SK-N-SH (cell line): ENCODE measurements at regions not wholly inside any gene's neighbourhood (a gene's known extent, or its start where the extent isn't known, plus 50 kb on each side); places are given as distances from the start of the nearest gene placed in this dataset.

Experiments
- CTCF ChIA-PET: fragments of 300-600, 350-600 bp; formaldehyde crosslinking; extraction: SDS; loops from one replicate; lab custom pipeline; 2021; lab: Yijun Ruan, JAX
- POLR2A ChIA-PET: fragments of 350-600 bp; sonication (Branson Sonifier 250); formaldehyde crosslinking; extraction: SDS; loops from one replicate; lab custom pipeline; 2020; ENCODE audit warnings: antibody characterized with exemption, inconsistent platforms; lab: Yijun Ruan, JAX
- DNase-seq: peaks from one replicate; pipeline ENCODE4 v3.0.0; 2012
- H2AFZ ChIP-seq: fragments of 200-600 bp; sonication (generic); 2 replicates; pipeline ENCODE4 v1.8.1; 2016; ENCODE audit warnings: antibody characterized with exemption, mild to moderate bottlenecking, low read depth
- H3F3A ChIP-seq: fragments of 200-600 bp; sonication (generic); replicated peaks from 2 replicates; pipeline ENCODE3; 2016; ENCODE audit warnings: antibody characterized with exemption, mild to moderate bottlenecking; ENCODE audit not compliant: insufficient read depth
- H3K27ac ChIP-seq, 2 experiments: fragments of 200-500 bp in 1 of 2; fragments of 200-600 bp in 1 of 2; sonication (Bioruptor generic) in 1 of 2; sonication (generic), shearing (Covaris generic) in 1 of 2; 2 replicates each; pipeline versions ENCODE4 v1.5.1 to v1.6.1; 2014 to 2016; ENCODE audit warnings: low read depth in 2 of 2, inconsistent platforms in 1 of 2, low read length in 1 of 2, mild to moderate bottlenecking in 1 of 2, mixed read lengths in 1 of 2
- H3K27me3 ChIP-seq: fragments of 200-600 bp; sonication (generic), shearing (Covaris generic); 2 replicates; pipeline ENCODE4 v1.6.1; 2016; ENCODE audit warnings: mixed run types; ENCODE audit not compliant: insufficient read depth
- H3K36me3 ChIP-seq, 2 experiments: fragments of 200-500 bp in 1 of 2; fragments of 200-600 bp in 1 of 2; sonication (Bioruptor generic) in 1 of 2; sonication (generic) in 1 of 2; replicated peaks in 1 of 2; 2 replicates each; pipeline versions ENCODE3 to v1.5.1; 2014 to 2016; ENCODE audit warnings: low read length in 1 of 2, mild to moderate bottlenecking in 1 of 2; ENCODE audit not compliant: insufficient read depth in 2 of 2, control insufficient read depth in 1 of 2
- H3K4me1 ChIP-seq, 2 experiments: fragments of 200-500 bp in 1 of 2; fragments of 200-600 bp in 1 of 2; sonication (Bioruptor generic) in 1 of 2; sonication (generic), shearing (Covaris generic) in 1 of 2; 2 replicates each; pipeline versions ENCODE4 v1.5.1 to v1.6.1; 2014 to 2016; ENCODE audit warnings: low read depth in 1 of 2, low read length in 1 of 2, mixed run types in 1 of 2; ENCODE audit not compliant: insufficient read depth in 2 of 2, control insufficient read depth in 1 of 2
- H3K4me2 ChIP-seq: fragments of 200-600 bp; sonication (generic), shearing (Covaris generic); 2 replicates; pipeline ENCODE4 v1.6.1; 2017; ENCODE audit warnings: mixed run types
- H3K4me3 ChIP-seq, 2 experiments: fragments of 200-500 bp in 1 of 2; fragments of 200-600 bp in 1 of 2; sonication (Bioruptor generic) in 1 of 2; sonication (generic), shearing (Covaris generic) in 1 of 2; 2 replicates each; pipeline versions ENCODE4 v1.5.1 to v1.8.1; 2014 to 2016; ENCODE audit warnings: low read depth in 2 of 2, inconsistent platforms in 1 of 2, low read length in 1 of 2, mild to moderate bottlenecking in 1 of 2, mixed read lengths in 1 of 2, moderate library complexity in 1 of 2
- H3K79me2 ChIP-seq: fragments of 200-600 bp; sonication (generic); 2 replicates; pipeline ENCODE4 v1.8.1; 2017; ENCODE audit warnings: mild to moderate bottlenecking; ENCODE audit not compliant: insufficient read depth
- H3K9ac ChIP-seq: fragments of 200-600 bp; sonication (generic); 2 replicates; pipeline ENCODE4 v1.6.1; 2017; ENCODE audit warnings: mixed run types
- H3K9me2 ChIP-seq: fragments of 200-600 bp; sonication (generic); 2 replicates; pipeline ENCODE4 v1.6.1; 2017; ENCODE audit warnings: mixed run types
- H3K9me3 ChIP-seq: fragments of 200-600 bp; sonication (generic); 2 replicates; pipeline ENCODE4 v1.6.1; 2017; ENCODE audit warnings: mixed run types, mild to moderate bottlenecking, moderate library complexity
- H4K20me1 ChIP-seq: fragments of 200-600 bp; sonication (generic); 2 replicates; pipeline ENCODE4 v1.6.1; 2017; ENCODE audit warnings: mild to moderate bottlenecking, mixed run types; ENCODE audit not compliant: insufficient read depth
- CHD2 ChIP-seq: fragments of 150-350 bp; IDR thresholded peaks from 2 replicates; pipeline ENCODE4 v1.6.1; 2018; ENCODE audit warnings: low read length; ENCODE audit not compliant: partially characterized antibody
- FOSL2 ChIP-seq: IDR thresholded peaks from 2 replicates; pipeline ENCODE4 v1.4.0; 2012; ENCODE audit warnings: low read depth, mild to moderate bottlenecking, moderate library complexity, borderline replicate concordance
- FOXJ3 ChIP-seq: sonication (generic); formaldehyde crosslinking; IDR thresholded peaks from 2 replicates; pipeline ENCODE4 v1.5.1; 2020; ENCODE audit warnings: mild to moderate bottlenecking, missing genetic modification reagents
- IRF3 ChIP-seq: fragments of 150-350 bp; IDR thresholded peaks from 2 replicates; pipeline ENCODE4 v1.6.1; 2016; ENCODE audit warnings: mild to moderate bottlenecking, low read depth, low read length
- JUND ChIP-seq: IDR thresholded peaks from 2 replicates; pipeline ENCODE4 v1.4.0; 2012
- MXI1 ChIP-seq: IDR thresholded peaks from 2 replicates; pipeline ENCODE4 v1.6.1; 2012; ENCODE audit warnings: mild to moderate bottlenecking, low read depth, low read length, improper control_type of control experiment
- NFIC ChIP-seq: IDR thresholded peaks from 2 replicates; pipeline ENCODE4 v1.4.0; 2012; ENCODE audit warnings: borderline replicate concordance
- NRF1 ChIP-seq: IDR thresholded peaks from 2 replicates; pipeline ENCODE4 v1.6.1; 2012; ENCODE audit warnings: low read depth, mild to moderate bottlenecking, low read length
- PBX3 ChIP-seq: IDR thresholded peaks from 2 replicates; pipeline ENCODE4; 2012
- RCOR1 ChIP-seq: fragments of 150-350 bp; IDR thresholded peaks from 2 replicates; pipeline ENCODE4 v1.6.1; 2017; ENCODE audit warnings: antibody characterized with exemption, low read length
- REST ChIP-seq: IDR thresholded peaks from 2 replicates; pipeline ENCODE4 v1.6.1; 2012; ENCODE audit warnings: mild to moderate bottlenecking, low read depth, low read length, moderate library complexity
- RFX5 ChIP-seq: IDR thresholded peaks from 2 replicates; pipeline ENCODE4 v1.6.1; 2012; ENCODE audit warnings: mild to moderate bottlenecking, improper control_type of control experiment, low read length
- RXRA ChIP-seq: IDR thresholded peaks from 2 replicates; pipeline ENCODE4 v1.4.0; 2012; ENCODE audit warnings: low read depth, mild to moderate bottlenecking, borderline replicate concordance
- TAF1 ChIP-seq: IDR thresholded peaks from 2 replicates; pipeline ENCODE4 v1.6.1; 2012; ENCODE audit warnings: low read depth, mild to moderate bottlenecking, low read length, moderate library complexity, borderline replicate concordance
- TCF12 ChIP-seq: IDR thresholded peaks from 2 replicates; pipeline ENCODE4 v1.4.0; 2012
- TEAD4 ChIP-seq: IDR thresholded peaks from 2 replicates; pipeline ENCODE4 v1.4.0; 2012; ENCODE audit warnings: mild to moderate bottlenecking, borderline replicate concordance; ENCODE audit not compliant: insufficient read depth
- USF2 ChIP-seq: fragments of 150-350 bp; IDR thresholded peaks from 2 replicates; pipeline ENCODE4 v1.6.1; 2017; ENCODE audit warnings: antibody characterized with exemption, low read length, low read depth, borderline replicate concordance
- YY1 ChIP-seq: IDR thresholded peaks from 2 replicates; pipeline ENCODE4 v1.4.0; 2012; ENCODE audit warnings: low read depth, mild to moderate bottlenecking
- WGBS: methylation state at CpG from one replicate; pipeline ENCODE4 v1.1.6; 2017; ENCODE audit warnings: low lambda C conversion rate; 5-methylcytosine and 5-hydroxymethylcytosine counted together

- TF ChIP-seq CHD2 (no peak), REST (no peak), FOXJ3 (no peak), FOSL2 (no peak), TEAD4 (no peak), MXI1 (no peak), IRF3 (no peak), USF2 (no peak), TCF12 (no peak), RFX5 (no peak), NRF1 (no peak), NFIC (no peak)
- Histone ChIP-seq H3K9ac (no peak overlapping the region), H3K4me3 (no peak overlapping the region), H2AFZ (no peak overlapping the region), H3K27ac (no peak overlapping the region), H3K27me3 (no peaks in the 10 kb centered on the region), H3F3A (no peaks in the 10 kb centered on the region), H3K79me2 (no peaks in the 10 kb centered on the region), H4K20me1 (no peaks in the 10 kb centered on the region), H3K4me1 (no peaks in the 10 kb centered on the region), H3K36me3 (no peaks in the 10 kb centered on the region), H3K9me3 (no peaks in the 10 kb centered on the region), H3K9me2 (0 out of 2 replicates have a peak, but pooled peaks cover 3% of the 10 kb centered on the region), H3K4me2 (no peak overlapping the region)
- POLR2A ChIA-PET = no interaction called here
- no CpG with 5 or more reads among the region's 1 CpG for WGBS
- CTCF ChIA-PET = no interaction called here
- DNase-seq = no peak
Measured at GRCh38 chr5:97338729-97339128, 155.7 kb upstream of the RIOK2 start.

- no peaks in the 10 kb centered on the region for H3K9me2 ChIP-seq
- no peaks in the 10 kb centered on the region for H3K4me1 ChIP-seq
- H3F3A ChIP-seq = no peaks in the 10 kb centered on the region
- WGBS = 0% methylated on average over 4 of the region's 4 CpGs
- H3K27ac ChIP-seq = no peak overlapping the region
- no peaks in the 10 kb centered on the region for H3K79me2 ChIP-seq
- H3K36me3 ChIP-seq = no peaks in the 10 kb centered on the region
- no peaks in the 10 kb centered on the region for H3K9me3 ChIP-seq
- H3K27me3 ChIP-seq = no peaks in the 10 kb centered on the region
- no peak overlapping the region for H3K4me2 ChIP-seq
- no peak for DNase-seq
- no peak overlapping the region for H3K9ac ChIP-seq
- no peak overlapping the region for H3K4me3 ChIP-seq
- TF ChIP-seq TAF1 (no peak), PBX3 (no peak), RXRA (no peak), YY1 (no peak), RCOR1 (no peak), JUND (no peak)
- ChIA-PET CTCF (no interaction called here), POLR2A (no interaction called here)
- no peak overlapping the region for H2AFZ ChIP-seq
- H4K20me1 ChIP-seq = no peaks in the 10 kb centered on the region
Measured at GRCh38 chr5:97355775-97356174, 172.7 kb upstream of the RIOK2 start.
